ENCODE measurements at regions not wholly inside any gene's neighbourhood (a gene's known extent, or its start where the extent isn't known, plus 50 kb on each side); places are given as distances from the start of the nearest gene placed in this dataset.

GRCh38 chr13:109497917-109498316 is 288.5 kb downstream of the IRS2 start (continued):
- TF ChIP-seq SMC3 (IDR thresholded peaks at IDR 0.05; ENCODE audit: borderline replicate concordance, low read length) (no peak), BRCA1 (IDR thresholded peaks at IDR 0.05; ENCODE audit: low read depth, low read length) (no peak), CTCF (IDR thresholded peaks at IDR 0.05 in 2 of 3, conservative IDR thresholded peaks at IDR 0.05 in 1 of 3; ENCODE audit: control insufficient read depth in 2 of 3, extremely low read depth in 1 of 3, insufficient read depth in 1 of 3, low read depth in 3 of 3, low read length in 3 of 3) (no peak), IKZF2 (IDR thresholded peaks at IDR 0.05) (no peak), SMAD1 (IDR thresholded peaks at IDR 0.05; ENCODE audit: low read depth, partially characterized antibody) (no peak), CBFB (IDR thresholded peaks at IDR 0.05; ENCODE audit: low read depth) (no peak), ZZZ3 (IDR thresholded peaks at IDR 0.05; ENCODE audit: control insufficient read depth, insufficient read length, low read depth) (no peak)

- Histone ChIP-seq H3K9me3 (replicated peaks; ENCODE audit: control insufficient read depth, insufficient read depth, low read length) (no peaks in the 10 kb centered on the region), H4K20me1 (ENCODE audit: control insufficient read depth, insufficient read depth) (no peaks in the 10 kb centered on the region), H3K4me3 (no peak overlapping the region), H3K36me3 (ENCODE audit: control insufficient read depth in 2 of 2, insufficient read depth in 2 of 2, low read length in 1 of 2) (no peaks in the 10 kb centered on the region), H2AFZ (ENCODE audit: control insufficient read depth, low read depth, low read length) (no peak overlapping the region), H3K79me2 (ENCODE audit: control insufficient read depth, insufficient read depth, low read length) (no peaks in the 10 kb centered on the region), H3K27me3 (replicated peaks in 1 of 2; ENCODE audit: control insufficient read depth in 2 of 2, insufficient read depth in 2 of 2, low read length in 1 of 2) (no peaks in the 10 kb centered on the region), H3K4me2 (ENCODE audit: control insufficient read depth, insufficient read depth) (no peak overlapping the region), H3K4me1 (ENCODE audit: control insufficient read depth, insufficient read depth, low read length) (no peaks in the 10 kb centered on the region), H3K27ac (ENCODE audit: control insufficient read depth, insufficient read depth) (no peak overlapping the region), H3K9ac (ENCODE audit: control insufficient read depth, insufficient read depth, low read length) (no peak overlapping the region)
- no TSS peak for BruUV-seq (replicated peaks)
- in situ Hi-C loops (cut with MboI) (no loop called here), intact Hi-C loops (cut with micrococcal nuclease; ENCODE audit: unreplicated experiment) (no loop called here)
- ChIA-PET SMC1A (ENCODE audit: uncharacterized antibody, unreplicated experiment) (no interaction called here), POLR2A (no interaction called here), RAD21 (ENCODE audit: unreplicated experiment) (no interaction called here), CTCF (no interaction called here)
- FAIRE-seq, result no peak
- DNase-seq (ENCODE audit: low read depth, low spot score), result no peak
- no peak for ATAC-seq
- WGBS (ENCODE audit: insufficient coverage, insufficient replicate concordance, low lambda C conversion rate, missing lambda C conversion rate), result 40% methylated on average over 7 of the region's 7 CpGs
- TF ChIP-seq FOS (IDR thresholded peaks at IDR 0.05; ENCODE audit: borderline replicate concordance, extremely low read depth, insufficient read length) (no peak), USF2 (IDR thresholded peaks at IDR 0.05; ENCODE audit: borderline replicate concordance, low read depth, low read length) (no peak), NR2C2 (IDR thresholded peaks at IDR 0.05; ENCODE audit: borderline replicate concordance, control insufficient read depth, insufficient read length, low read depth) (no peak), RAD21 (IDR thresholded peaks at IDR 0.05; ENCODE audit: insufficient read depth, low read depth, low read length) (no peak), PAX5 (IDR thresholded peaks at IDR 0.05; ENCODE audit: borderline replicate concordance, low read depth, low read length) (no peak), CEBPB (IDR thresholded peaks at IDR 0.05; ENCODE audit: borderline replicate concordance in 1 of 2, low read depth in 2 of 2, low read length in 2 of 2) (no peak), SMAD5 (IDR thresholded peaks at IDR 0.05; ENCODE audit: low read depth) (no peak), E2F4 (IDR thresholded peaks at IDR 0.05; ENCODE audit: low read depth, low read length) (no peak), RELA (IDR thresholded peaks at IDR 0.05; ENCODE audit: borderline replicate concordance, partially characterized antibody) (no peak), REST (IDR thresholded peaks at IDR 0.05; ENCODE audit: low read depth, low read length) (no peak)
Measured at GRCh38 chr13:109496216-109496615, 290.2 kb downstream of the IRS2 start.

Data from GM12878 (cell line).